ENCODE measurements at regions not wholly inside any gene's neighbourhood (a gene's known extent, or its start where the extent isn't known, plus 50 kb on each side); places are given as distances from the start of the nearest gene placed in this dataset.
"Not testable (repeated sequence)": the region's sequence is repeated elsewhere in the genome, so short reads cannot be mapped to it uniquely, and the experiment has no call there.

GRCh38 chr6:145147981-145148749 is 587.2 kb downstream of the EPM2A start:
- DNase-seq (no peak), ATAC-seq (replicated peaks) (peak; percentile 64 to 70)
- H3K27ac Mint-ChIP-seq: no peak overlapping the region
- no peaks in the 10 kb centered on the region for H3K9me3 Mint-ChIP-seq
- peaks cover 0 to 5% of the 10 kb centered on the region in 2 donors for H3K27me3 Mint-ChIP-seq
- H3K36me3 Mint-ChIP-seq: no peaks in the 10 kb centered on the region
- no peak overlapping the region for H3K4me3 Mint-ChIP-seq
- H3K4me1 Mint-ChIP-seq: no peaks in the 10 kb centered on the region

- Mint-ChIP-seq H3K4me3 (no peak overlapping the region), H3K36me3 (no peaks in the 10 kb centered on the region)
Measured at GRCh38 chr6:145148776-145149175, 586.5 kb downstream of the EPM2A start.

GRCh38 chr6:145151624-145152023 is 583.7 kb downstream of the EPM2A start:
- ATAC-seq (replicated peaks) (no peak), DNase-seq (no peak)
- peaks cover 0 to 5% of the 10 kb centered on the region in 2 donors for H3K9me3 Mint-ChIP-seq
- no peaks in the 10 kb centered on the region for H3K4me1 Mint-ChIP-seq
- H3K4me3 Mint-ChIP-seq: no peak overlapping the region
- no peaks in the 10 kb centered on the region for H3K36me3 Mint-ChIP-seq
- H3K27me3 Mint-ChIP-seq: peaks cover 0 to 10% of the 10 kb centered on the region in 2 donors
- no peak overlapping the region for H3K27ac Mint-ChIP-seq

More at GRCh38 chr6:145148776-145149175, 586.5 kb downstream of the EPM2A start:
- DNase-seq (no peak), ATAC-seq (replicated peaks) (no peak)
- Mint-ChIP-seq H3K9me3 (no peaks in the 10 kb centered on the region), H3K4me1 (no peaks in the 10 kb centered on the region), H3K27me3 (peaks cover 0 to 10% of the 10 kb centered on the region in 2 donors), H3K27ac (no peak overlapping the region)

GRCh38 chr6:145153495-145153894 is 581.8 kb downstream of the EPM2A start:
- H3K4me3 Mint-ChIP-seq: no peak overlapping the region
- H3K27ac Mint-ChIP-seq: no peak overlapping the region
- H3K9me3 Mint-ChIP-seq: peaks cover 4 to 12% of the 10 kb centered on the region in 2 donors
- DNase-seq (no peak), ATAC-seq (replicated peaks) (no peak)
- H3K27me3 Mint-ChIP-seq: peaks cover 0 to 10% of the 10 kb centered on the region in 2 donors
- no peaks in the 10 kb centered on the region for H3K4me1 Mint-ChIP-seq
- no peaks in the 10 kb centered on the region for H3K36me3 Mint-ChIP-seq

GRCh38 chr6:145155411-145155810 is 579.9 kb downstream of the EPM2A start:
- Mint-ChIP-seq H3K4me3 (no peak overlapping the region), H3K27ac (no peak overlapping the region), H3K36me3 (no peaks in the 10 kb centered on the region), H3K27me3 (peaks cover 0 to 5% of the 10 kb centered on the region in 2 donors), H3K4me1 (no peaks in the 10 kb centered on the region), H3K9me3 (peaks cover 16 to 18% of the 10 kb centered on the region in 2 donors)
- ATAC-seq (replicated peaks) (no peak), DNase-seq (no peak)

GRCh38 chr6:145155873-145156782 is 579.2 kb downstream of the EPM2A start:
- Mint-ChIP-seq H3K4me1 (no peaks in the 10 kb centered on the region), H3K36me3 (no peaks in the 10 kb centered on the region), H3K27ac (no peak overlapping the region), H3K27me3 (peaks cover 0 to 5% of the 10 kb centered on the region in 2 donors), H3K4me3 (no peak overlapping the region), H3K9me3 (peaks cover 16 to 18% of the 10 kb centered on the region in 2 donors)
- ATAC-seq (replicated peaks) (peak; percentile 57 to 68), DNase-seq (no peak)

GRCh38 chr6:145158636-145159035 is 576.7 kb downstream of the EPM2A start:
- H3K27me3 Mint-ChIP-seq: not testable (repeated sequence)
- peaks cover 16 to 18% of the 10 kb centered on the region in 2 donors for H3K9me3 Mint-ChIP-seq

GRCh38 chr6:145159921-145160320 is 575.4 kb downstream of the EPM2A start:
- H3K27me3 Mint-ChIP-seq: no peaks in the 10 kb centered on the region
- H3K4me1 Mint-ChIP-seq: no peaks in the 10 kb centered on the region
- DNase-seq (no peak), ATAC-seq (replicated peaks) (no peak)
- no peak overlapping the region for H3K4me3 Mint-ChIP-seq
- no peak overlapping the region for H3K27ac Mint-ChIP-seq
- no peaks in the 10 kb centered on the region for H3K36me3 Mint-ChIP-seq
- peaks cover 16 to 18% of the 10 kb centered on the region in 2 donors for H3K9me3 Mint-ChIP-seq

More at GRCh38 chr6:145158636-145159035, 576.7 kb downstream of the EPM2A start:
- not testable (repeated sequence) for H3K36me3 Mint-ChIP-seq; H3K4me3 Mint-ChIP-seq; H3K4me1 Mint-ChIP-seq; ATAC-seq (replicated peaks); H3K27ac Mint-ChIP-seq; DNase-seq

GRCh38 chr6:145161501-145161900 is 573.8 kb downstream of the EPM2A start:
- no peak overlapping the region for H3K4me3 Mint-ChIP-seq
- no peaks in the 10 kb centered on the region for H3K36me3 Mint-ChIP-seq
- no peaks in the 10 kb centered on the region for H3K27me3 Mint-ChIP-seq
- H3K9me3 Mint-ChIP-seq: peaks cover 14 to 16% of the 10 kb centered on the region in 2 donors
- H3K4me1 Mint-ChIP-seq: no peaks in the 10 kb centered on the region
- no peak overlapping the region for H3K27ac Mint-ChIP-seq
- no peak for DNase-seq
- ATAC-seq (replicated peaks): no peak

- ATAC-seq (replicated peaks) (no peak), DNase-seq (no peak)
Measured at GRCh38 chr6:145169726-145170224, 565.5 kb downstream of the EPM2A start.

GRCh38 chr6:145175470-145175869 is 559.9 kb downstream of the EPM2A start:
- peaks cover 0 to 8% of the 10 kb centered on the region in 2 donors for H3K27me3 Mint-ChIP-seq
- no peak overlapping the region for H3K4me3 Mint-ChIP-seq
- H3K27ac Mint-ChIP-seq: no peak overlapping the region
- DNase-seq (no peak), ATAC-seq (replicated peaks) (no peak)
- no peaks in the 10 kb centered on the region for H3K36me3 Mint-ChIP-seq
- no peaks in the 10 kb centered on the region for H3K4me1 Mint-ChIP-seq
- peaks cover 17 to 22% of the 10 kb centered on the region in 2 donors for H3K9me3 Mint-ChIP-seq

More at GRCh38 chr6:145169726-145170224, 565.5 kb downstream of the EPM2A start:
- Mint-ChIP-seq H3K4me3 (no peak overlapping the region), H3K36me3 (no peaks in the 10 kb centered on the region), H3K27ac (no peak overlapping the region), H3K4me1 (no peaks in the 10 kb centered on the region), H3K9me3 (no peaks in the 10 kb centered on the region), H3K27me3 (peaks cover 0 to 14% of the 10 kb centered on the region in 2 donors)

GRCh38 chr6:145178391-145178790 is 556.9 kb downstream of the EPM2A start:
- no peak overlapping the region for H3K4me3 Mint-ChIP-seq
- no peak for ATAC-seq (replicated peaks)
- peaks cover 17 to 22% of the 10 kb centered on the region in 2 donors for H3K9me3 Mint-ChIP-seq
- no peaks in the 10 kb centered on the region for H3K36me3 Mint-ChIP-seq
- H3K4me1 Mint-ChIP-seq: no peaks in the 10 kb centered on the region
- no peak overlapping the region for H3K27ac Mint-ChIP-seq
- no peaks in the 10 kb centered on the region for H3K27me3 Mint-ChIP-seq
- no peak for DNase-seq

GRCh38 chr6:145187491-145188206 is 547.7 kb downstream of the EPM2A start:
- Mint-ChIP-seq H3K36me3 (no peaks in the 10 kb centered on the region), H3K4me3 (no peak overlapping the region)

GRCh38 chr6:145189836-145190235 is 545.5 kb downstream of the EPM2A start:
- Mint-ChIP-seq H3K36me3 (no peaks in the 10 kb centered on the region), H3K4me1 (no peaks in the 10 kb centered on the region), H3K27me3 (no peaks in the 10 kb centered on the region), H3K27ac (no peak overlapping the region), H3K4me3 (no peak overlapping the region), H3K9me3 (no peaks in the 10 kb centered on the region)
- DNase-seq (no peak), ATAC-seq (replicated peaks) (no peak)

More at GRCh38 chr6:145187491-145188206, 547.7 kb downstream of the EPM2A start:
- H3K9me3 Mint-ChIP-seq: peaks cover 3 to 6% of the 10 kb centered on the region in 2 donors
- no peak for DNase-seq
- no peak for ATAC-seq (replicated peaks)
- peaks cover 0 to 5% of the 10 kb centered on the region in 2 donors for H3K27me3 Mint-ChIP-seq
- no peak overlapping the region for H3K27ac Mint-ChIP-seq
- H3K4me1 Mint-ChIP-seq: no peaks in the 10 kb centered on the region
